GM23338 (cell line): ENCODE measurements at regions not wholly inside any gene's neighbourhood (a gene's known extent, or its start where the extent isn't known, plus 50 kb on each side); places are given as distances from the start of the nearest gene placed in this dataset.

Source experiments
- ATAC-seq: fragments of 200-7000 bp; cut with Tn5 transposase; 3 replicates; pipeline ENCODE4 v1.9.1; 2020
- DNase-seq: peaks from one replicate; pipeline ENCODE4 v3.0.0-alpha.2; 2015; ENCODE audit warnings: low spot score
- H2AFZ ChIP-seq: fragments of 200-600 bp; sonication (generic); 2 replicates; pipeline ENCODE4 v1.8.0; 2016; ENCODE audit warnings: antibody characterized with exemption, mild to moderate bottlenecking, moderate library complexity
- H3F3A ChIP-seq: fragments of 200-600 bp; sonication (generic); replicated peaks from 2 replicates; pipeline ENCODE4 v1.8.0; 2017; ENCODE audit warnings: antibody characterized with exemption, mixed run types, low read depth
- H3K27ac ChIP-seq: fragments of 200-600 bp; sonication (generic); 2 replicates; pipeline ENCODE4 v1.6.1; 2016; ENCODE audit warnings: low read depth
- H3K27me3 ChIP-seq: fragments of 200-600 bp; sonication (generic); 2 replicates; pipeline ENCODE4 v1.8.0; 2016; ENCODE audit warnings: mild to moderate bottlenecking, mixed run types, moderate library complexity; ENCODE audit not compliant: insufficient read depth
- H3K36me3 ChIP-seq: fragments of 200-600 bp; sonication (generic); 2 replicates; pipeline ENCODE4 v1.8.0; 2016; ENCODE audit warnings: mild to moderate bottlenecking; ENCODE audit not compliant: insufficient read depth
- H3K4me1 ChIP-seq: fragments of 200-600 bp; sonication (generic); 2 replicates; pipeline ENCODE4 v1.8.0; 2016; ENCODE audit warnings: mild to moderate bottlenecking, moderate library complexity; ENCODE audit not compliant: insufficient read depth
- H3K4me2 ChIP-seq: fragments of 200-600 bp; sonication (generic); 2 replicates; pipeline ENCODE4 v1.7.1; 2017; ENCODE audit warnings: mixed run types
- H3K4me3 ChIP-seq: fragments of 200-600 bp; sonication (generic); 2 replicates; pipeline ENCODE4 v1.6.1; 2016; ENCODE audit warnings: mixed run types
- H3K79me2 ChIP-seq: fragments of 200-600 bp; sonication (generic); replicated peaks from 2 replicates; pipeline ENCODE4 v1.8.0; 2017; ENCODE audit warnings: mild to moderate bottlenecking; ENCODE audit not compliant: insufficient read depth
- H3K9me2 ChIP-seq: fragments of 200-600 bp; sonication (generic); 2 replicates; pipeline ENCODE4 v1.8.0; 2017; ENCODE audit not compliant: insufficient read depth
- H4K20me1 ChIP-seq: fragments of 200-600 bp; sonication (generic); replicated peaks from 2 replicates; pipeline ENCODE4 v1.8.0; 2017; ENCODE audit warnings: mild to moderate bottlenecking; ENCODE audit not compliant: insufficient read depth
- H3K27ac Mint-ChIP-seq: 2 replicates; pipeline ENCODE4 v1.8.0; 2020; ENCODE audit warnings: inconsistent platforms, mild to moderate bottlenecking, moderate library complexity, mixed read lengths
- H3K27me3 Mint-ChIP-seq: 3 replicates; pipeline ENCODE4 v1.8.0; 2022; ENCODE audit warnings: low read depth, mild to moderate bottlenecking, moderate library complexity, mixed read lengths, inconsistent platforms; ENCODE audit not compliant: insufficient read depth, poor library complexity
- H3K36me3 Mint-ChIP-seq: 3 replicates; pipeline ENCODE4 v1.8.0; 2021; ENCODE audit warnings: low read depth, mild to moderate bottlenecking, inconsistent platforms, moderate library complexity, mixed read lengths
- H3K4me1 Mint-ChIP-seq: 3 replicates; pipeline ENCODE4 v1.8.0; 2020; ENCODE audit warnings: mild to moderate bottlenecking, inconsistent platforms, mixed read lengths
- H3K4me3 Mint-ChIP-seq: 3 replicates; pipeline ENCODE4 v1.8.0; 2021; ENCODE audit warnings: moderate library complexity, mild to moderate bottlenecking, inconsistent platforms, mixed read lengths
- H3K9me3 Mint-ChIP-seq: 3 replicates; pipeline ENCODE4 v1.8.0; 2020; ENCODE audit warnings: moderate library complexity, mild to moderate bottlenecking, inconsistent platforms, mixed read lengths
- CREB1 ChIP-seq: fragments of 250-450 bp; sonication (Bioruptor Pico); IDR thresholded peaks from 2 replicates; pipeline ENCODE4 v1.5.0; 2020; ENCODE audit warnings: low read depth, mild to moderate bottlenecking, moderate library complexity
- EZH2 ChIP-seq: fragments of 200-600 bp; sonication (generic); IDR thresholded peaks from one replicate; pipeline ENCODE4 v1.8.0; 2017; ENCODE audit warnings: antibody characterized with exemption, mild to moderate bottlenecking, low read depth; ENCODE audit not compliant: unreplicated experiment
- JUNB ChIP-seq: IDR thresholded peaks from one replicate; pipeline ENCODE4 v1.6.1; 2016; ENCODE audit warnings: antibody characterized with exemption; ENCODE audit not compliant: unreplicated experiment
- NANOG ChIP-seq: IDR thresholded peaks from 2 replicates; pipeline ENCODE4 v1.6.1; 2016; ENCODE audit warnings: antibody characterized with exemption, borderline replicate concordance
- POLR2AphosphoS5 ChIP-seq: IDR thresholded peaks from 2 replicates; pipeline ENCODE4 v1.6.1; 2016; ENCODE audit warnings: antibody characterized with exemption, low read depth
- STAT1 ChIP-seq: IDR thresholded peaks from one replicate; pipeline ENCODE4 v1.6.1; 2016; ENCODE audit warnings: antibody characterized with exemption; ENCODE audit not compliant: unreplicated experiment
- ZNF114 ChIP-seq: fragments of 250-450 bp; sonication (Bioruptor Pico); IDR thresholded peaks from 2 replicates; pipeline ENCODE4 v1.5.0; 2020; ENCODE audit warnings: mild to moderate bottlenecking, moderate library complexity
- ZNF331 ChIP-seq: fragments of 250-450 bp; sonication (Bioruptor Pico); IDR thresholded peaks from 2 replicates; pipeline ENCODE4 v1.5.0; 2020; ENCODE audit warnings: low read depth, mild to moderate bottlenecking, moderate library complexity
- TF ChIP-seq, protein P1 (sequence below), 2 experiments: fragments of 200-600 bp in 1 of 2; sonication (generic) in 1 of 2; conservative IDR thresholded peaks; 2 replicates each; pipeline versions ENCODE4 v1.5.1 to v1.6.1; 2016 to 2017; ENCODE audit warnings: antibody characterized with exemption in 2 of 2, low read depth in 2 of 2, mild to moderate bottlenecking in 2 of 2, moderate library complexity in 1 of 2
- TF ChIP-seq, protein P2 (sequence below): IDR thresholded peaks from one replicate; pipeline ENCODE4 v1.6.1; 2018; ENCODE audit warnings: antibody characterized with exemption; ENCODE audit not compliant: unreplicated experiment
- TF ChIP-seq, protein P3 (sequence below): fragments of 250-450 bp; sonication (Bioruptor Pico); IDR thresholded peaks from 2 replicates; pipeline ENCODE4 v1.5.0; 2020; ENCODE audit warnings: mild to moderate bottlenecking, moderate library complexity

DNA sequence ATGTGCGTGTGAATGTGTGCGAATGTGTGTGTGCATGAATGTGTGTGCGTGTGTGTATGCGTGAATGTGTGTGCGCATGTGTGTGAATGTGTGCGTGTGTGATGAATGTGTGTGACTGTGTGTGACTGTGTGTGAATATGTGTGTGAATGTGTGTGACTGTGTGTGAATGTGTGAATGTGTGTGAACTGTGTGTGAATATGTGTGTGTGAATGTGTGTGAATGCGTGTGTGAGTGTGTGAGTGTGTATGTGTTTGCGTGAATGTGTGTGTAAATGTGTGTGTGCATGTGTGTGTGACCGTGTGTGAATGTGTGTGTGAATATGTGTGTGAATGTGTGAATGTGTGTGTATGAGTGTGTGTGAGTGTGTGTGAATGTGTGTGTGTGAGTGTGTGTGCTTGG, 1103.8 kb downstream of the TSN start:
- TF ChIP-seq, protein P1, sequence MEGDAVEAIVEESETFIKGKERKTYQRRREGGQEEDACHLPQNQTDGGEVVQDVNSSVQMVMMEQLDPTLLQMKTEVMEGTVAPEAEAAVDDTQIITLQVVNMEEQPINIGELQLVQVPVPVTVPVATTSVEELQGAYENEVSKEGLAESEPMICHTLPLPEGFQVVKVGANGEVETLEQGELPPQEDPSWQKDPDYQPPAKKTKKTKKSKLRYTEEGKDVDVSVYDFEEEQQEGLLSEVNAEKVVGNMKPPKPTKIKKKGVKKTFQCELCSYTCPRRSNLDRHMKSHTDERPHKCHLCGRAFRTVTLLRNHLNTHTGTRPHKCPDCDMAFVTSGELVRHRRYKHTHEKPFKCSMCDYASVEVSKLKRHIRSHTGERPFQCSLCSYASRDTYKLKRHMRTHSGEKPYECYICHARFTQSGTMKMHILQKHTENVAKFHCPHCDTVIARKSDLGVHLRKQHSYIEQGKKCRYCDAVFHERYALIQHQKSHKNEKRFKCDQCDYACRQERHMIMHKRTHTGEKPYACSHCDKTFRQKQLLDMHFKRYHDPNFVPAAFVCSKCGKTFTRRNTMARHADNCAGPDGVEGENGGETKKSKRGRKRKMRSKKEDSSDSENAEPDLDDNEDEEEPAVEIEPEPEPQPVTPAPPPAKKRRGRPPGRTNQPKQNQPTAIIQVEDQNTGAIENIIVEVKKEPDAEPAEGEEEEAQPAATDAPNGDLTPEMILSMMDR (conservative IDR thresholded peaks at IDR 0.05; ENCODE audit: low read depth in 2 of 2) = no peak
- TF ChIP-seq, protein P2, sequence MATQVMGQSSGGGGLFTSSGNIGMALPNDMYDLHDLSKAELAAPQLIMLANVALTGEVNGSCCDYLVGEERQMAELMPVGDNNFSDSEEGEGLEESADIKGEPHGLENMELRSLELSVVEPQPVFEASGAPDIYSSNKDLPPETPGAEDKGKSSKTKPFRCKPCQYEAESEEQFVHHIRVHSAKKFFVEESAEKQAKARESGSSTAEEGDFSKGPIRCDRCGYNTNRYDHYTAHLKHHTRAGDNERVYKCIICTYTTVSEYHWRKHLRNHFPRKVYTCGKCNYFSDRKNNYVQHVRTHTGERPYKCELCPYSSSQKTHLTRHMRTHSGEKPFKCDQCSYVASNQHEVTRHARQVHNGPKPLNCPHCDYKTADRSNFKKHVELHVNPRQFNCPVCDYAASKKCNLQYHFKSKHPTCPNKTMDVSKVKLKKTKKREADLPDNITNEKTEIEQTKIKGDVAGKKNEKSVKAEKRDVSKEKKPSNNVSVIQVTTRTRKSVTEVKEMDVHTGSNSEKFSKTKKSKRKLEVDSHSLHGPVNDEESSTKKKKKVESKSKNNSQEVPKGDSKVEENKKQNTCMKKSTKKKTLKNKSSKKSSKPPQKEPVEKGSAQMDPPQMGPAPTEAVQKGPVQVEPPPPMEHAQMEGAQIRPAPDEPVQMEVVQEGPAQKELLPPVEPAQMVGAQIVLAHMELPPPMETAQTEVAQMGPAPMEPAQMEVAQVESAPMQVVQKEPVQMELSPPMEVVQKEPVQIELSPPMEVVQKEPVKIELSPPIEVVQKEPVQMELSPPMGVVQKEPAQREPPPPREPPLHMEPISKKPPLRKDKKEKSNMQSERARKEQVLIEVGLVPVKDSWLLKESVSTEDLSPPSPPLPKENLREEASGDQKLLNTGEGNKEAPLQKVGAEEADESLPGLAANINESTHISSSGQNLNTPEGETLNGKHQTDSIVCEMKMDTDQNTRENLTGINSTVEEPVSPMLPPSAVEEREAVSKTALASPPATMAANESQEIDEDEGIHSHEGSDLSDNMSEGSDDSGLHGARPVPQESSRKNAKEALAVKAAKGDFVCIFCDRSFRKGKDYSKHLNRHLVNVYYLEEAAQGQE = no peak
- TF ChIP-seq ZNF331 (CRISPR knock-in tag) (no peak), NANOG (no peak), JUNB (no peak), POLR2AphosphoS5 (no peak), STAT1 (no peak), EZH2 (no peak), ZNF114 (no peak)
- Mint-ChIP-seq H3K36me3 (no peaks in the 10 kb centered on the region), H3K27me3 (no peaks in the 10 kb centered on the region), H3K4me1 (peaks cover 5% of the 10 kb centered on the region; the same call in 2 of the 3 replicates), H3K27ac (no peak overlapping the region), H3K9me3 (no peaks in the 10 kb centered on the region; the same call in 1 of the 3 replicates), H3K4me3 (no peak overlapping the region)
- DNase-seq = no peak
- Histone ChIP-seq H3F3A (no peaks in the 10 kb centered on the region), H3K79me2 (no peaks in the 10 kb centered on the region), H3K4me3 (no peak overlapping the region), H3K4me2 (no peak overlapping the region), H3K9me2 (0 out of 2 replicates have a peak, but pooled peaks cover 4% of the 10 kb centered on the region), H3K27ac (no peak overlapping the region), H3K36me3 (no peaks in the 10 kb centered on the region), H2AFZ (no peak overlapping the region), H3K4me1 (peaks cover 12% of the 10 kb centered on the region), H4K20me1 (no peaks in the 10 kb centered on the region), H3K27me3 (no peaks in the 10 kb centered on the region)
- no peak for ATAC-seq

DNA sequence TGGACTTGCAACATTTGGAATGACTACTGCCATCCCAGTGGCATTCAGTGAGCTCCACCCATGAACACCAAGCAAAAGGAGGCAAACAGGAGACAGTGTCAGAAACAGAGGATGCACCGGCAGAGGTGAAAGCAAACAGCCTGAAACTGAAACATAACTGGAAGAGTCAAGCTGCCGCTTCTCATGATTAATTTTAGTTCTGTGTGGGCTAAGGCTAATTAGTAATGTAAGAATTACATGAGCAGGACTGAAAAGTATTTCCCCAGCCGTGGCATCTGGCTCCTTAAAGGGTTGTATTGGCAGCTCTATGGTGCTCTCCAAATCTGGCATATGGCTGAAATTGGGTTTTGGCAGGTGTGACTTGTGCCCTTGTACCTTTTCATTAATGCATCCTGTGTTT, 1108.1 kb downstream of the TSN start:
- Mint-ChIP-seq H3K9me3 (no peaks in the 10 kb centered on the region; the same call in 2 of the 3 replicates), H3K4me1 (peaks cover 2% of the 10 kb centered on the region; the same call in 2 of the 3 replicates), H3K27ac (no peak overlapping the region), H3K27me3 (no peaks in the 10 kb centered on the region), H3K36me3 (no peaks in the 10 kb centered on the region), H3K4me3 (no peak overlapping the region)
- Histone ChIP-seq H3K9me2 (no peaks in the 10 kb centered on the region), H3K27ac (no peak overlapping the region), H3K4me3 (no peak overlapping the region), H3K36me3 (no peaks in the 10 kb centered on the region), H4K20me1 (no peaks in the 10 kb centered on the region), H3K4me2 (no peak overlapping the region), H3F3A (no peaks in the 10 kb centered on the region), H3K27me3 (no peaks in the 10 kb centered on the region), H3K79me2 (no peaks in the 10 kb centered on the region), H2AFZ (no peak overlapping the region), H3K4me1 (no peaks in the 10 kb centered on the region)
- no peak for ATAC-seq
- DNase-seq = no peak
- TF ChIP-seq CREB1 (CRISPR knock-in tag) (no peak), ZNF331 (CRISPR knock-in tag) (no peak)
- TF ChIP-seq, protein P3, sequence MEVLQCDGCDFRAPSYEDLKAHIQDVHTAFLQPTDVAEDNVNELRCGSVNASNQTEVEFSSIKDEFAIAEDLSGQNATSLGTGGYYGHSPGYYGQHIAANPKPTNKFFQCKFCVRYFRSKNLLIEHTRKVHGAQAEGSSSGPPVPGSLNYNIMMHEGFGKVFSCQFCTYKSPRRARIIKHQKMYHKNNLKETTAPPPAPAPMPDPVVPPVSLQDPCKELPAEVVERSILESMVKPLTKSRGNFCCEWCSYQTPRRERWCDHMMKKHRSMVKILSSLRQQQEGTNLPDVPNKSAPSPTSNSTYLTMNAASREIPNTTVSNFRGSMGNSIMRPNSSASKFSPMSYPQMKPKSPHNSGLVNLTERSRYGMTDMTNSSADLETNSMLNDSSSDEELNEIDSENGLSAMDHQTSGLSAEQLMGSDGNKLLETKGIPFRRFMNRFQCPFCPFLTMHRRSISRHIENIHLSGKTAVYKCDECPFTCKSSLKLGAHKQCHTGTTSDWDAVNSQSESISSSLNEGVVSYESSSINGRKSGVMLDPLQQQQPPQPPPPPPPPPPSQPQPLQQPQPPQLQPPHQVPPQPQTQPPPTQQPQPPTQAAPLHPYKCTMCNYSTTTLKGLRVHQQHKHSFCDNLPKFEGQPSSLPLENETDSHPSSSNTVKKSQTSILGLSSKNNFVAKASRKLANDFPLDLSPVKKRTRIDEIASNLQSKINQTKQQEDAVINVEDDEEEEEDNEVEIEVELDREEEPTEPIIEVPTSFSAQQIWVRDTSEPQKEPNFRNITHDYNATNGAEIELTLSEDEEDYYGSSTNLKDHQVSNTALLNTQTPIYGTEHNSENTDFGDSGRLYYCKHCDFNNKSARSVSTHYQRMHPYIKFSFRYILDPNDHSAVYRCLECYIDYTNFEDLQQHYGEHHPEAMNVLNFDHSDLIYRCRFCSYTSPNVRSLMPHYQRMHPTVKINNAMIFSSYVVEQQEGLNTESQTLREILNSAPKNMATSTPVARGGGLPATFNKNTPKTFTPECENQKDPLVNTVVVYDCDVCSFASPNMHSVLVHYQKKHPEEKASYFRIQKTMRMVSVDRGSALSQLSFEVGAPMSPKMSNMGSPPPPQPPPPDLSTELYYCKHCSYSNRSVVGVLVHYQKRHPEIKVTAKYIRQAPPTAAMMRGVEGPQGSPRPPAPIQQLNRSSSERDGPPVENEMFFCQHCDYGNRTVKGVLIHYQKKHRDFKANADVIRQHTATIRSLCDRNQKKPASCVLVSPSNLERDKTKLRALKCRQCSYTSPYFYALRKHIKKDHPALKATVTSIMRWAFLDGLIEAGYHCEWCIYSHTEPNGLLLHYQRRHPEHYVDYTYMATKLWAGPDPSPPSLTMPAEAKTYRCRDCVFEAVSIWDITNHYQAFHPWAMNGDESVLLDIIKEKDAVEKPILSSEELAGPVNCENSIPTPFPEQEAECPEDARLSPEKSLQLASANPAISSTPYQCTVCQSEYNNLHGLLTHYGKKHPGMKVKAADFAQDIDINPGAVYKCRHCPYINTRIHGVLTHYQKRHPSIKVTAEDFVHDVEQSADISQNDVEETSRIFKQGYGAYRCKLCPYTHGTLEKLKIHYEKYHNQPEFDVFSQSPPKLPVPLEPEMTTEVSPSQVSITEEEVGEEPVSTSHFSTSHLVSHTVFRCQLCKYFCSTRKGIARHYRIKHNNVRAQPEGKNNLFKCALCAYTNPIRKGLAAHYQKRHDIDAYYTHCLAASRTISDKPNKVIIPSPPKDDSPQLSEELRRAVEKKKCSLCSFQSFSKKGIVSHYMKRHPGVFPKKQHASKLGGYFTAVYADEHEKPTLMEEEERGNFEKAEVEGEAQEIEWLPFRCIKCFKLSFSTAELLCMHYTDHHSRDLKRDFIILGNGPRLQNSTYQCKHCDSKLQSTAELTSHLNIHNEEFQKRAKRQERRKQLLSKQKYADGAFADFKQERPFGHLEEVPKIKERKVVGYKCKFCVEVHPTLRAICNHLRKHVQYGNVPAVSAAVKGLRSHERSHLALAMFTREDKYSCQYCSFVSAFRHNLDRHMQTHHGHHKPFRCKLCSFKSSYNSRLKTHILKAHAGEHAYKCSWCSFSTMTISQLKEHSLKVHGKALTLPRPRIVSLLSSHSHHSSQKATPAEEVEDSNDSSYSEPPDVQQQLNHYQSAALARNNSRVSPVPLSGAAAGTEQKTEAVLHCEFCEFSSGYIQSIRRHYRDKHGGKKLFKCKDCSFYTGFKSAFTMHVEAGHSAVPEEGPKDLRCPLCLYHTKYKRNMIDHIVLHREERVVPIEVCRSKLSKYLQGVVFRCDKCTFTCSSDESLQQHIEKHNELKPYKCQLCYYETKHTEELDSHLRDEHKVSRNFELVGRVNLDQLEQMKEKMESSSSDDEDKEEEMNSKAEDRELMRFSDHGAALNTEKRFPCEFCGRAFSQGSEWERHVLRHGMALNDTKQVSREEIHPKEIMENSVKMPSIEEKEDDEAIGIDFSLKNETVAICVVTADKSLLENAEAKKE (CRISPR knock-in tag) = no peak
